HCT116 (cell line): ENCODE measurements at regions not wholly inside any gene's neighbourhood (a gene's known extent, or its start where the extent isn't known, plus 50 kb on each side); places are given as distances from the start of the nearest gene placed in this dataset.

Experiments used
- EZH2phosphoT487 ChIP-seq: fragments of 200-600 bp; IDR thresholded peaks from 2 replicates; pipeline ENCODE4 v1.6.1; 2018; ENCODE audit warnings: antibody characterized with exemption, borderline replicate concordance
- TF ChIP-seq, protein P1 (sequence below), 3 experiments: fragments of 200-600 bp in 1 of 3; sonication (generic) in 1 of 3; IDR thresholded peaks in 2 of 3; conservative IDR thresholded peaks in 1 of 3; 2 replicates each; pipeline ENCODE4 v1.5.1; 2012 to 2017; ENCODE audit warnings: low read depth in 2 of 3, low read length in 2 of 3, antibody characterized with exemption in 1 of 3, borderline replicate concordance in 1 of 3, control low read depth in 1 of 3, mild to moderate bottlenecking in 1 of 3, mixed read lengths in 1 of 3, mixed run types in 1 of 3, moderate library complexity in 1 of 3; ENCODE audit not compliant: insufficient read depth in 1 of 3

DNA sequence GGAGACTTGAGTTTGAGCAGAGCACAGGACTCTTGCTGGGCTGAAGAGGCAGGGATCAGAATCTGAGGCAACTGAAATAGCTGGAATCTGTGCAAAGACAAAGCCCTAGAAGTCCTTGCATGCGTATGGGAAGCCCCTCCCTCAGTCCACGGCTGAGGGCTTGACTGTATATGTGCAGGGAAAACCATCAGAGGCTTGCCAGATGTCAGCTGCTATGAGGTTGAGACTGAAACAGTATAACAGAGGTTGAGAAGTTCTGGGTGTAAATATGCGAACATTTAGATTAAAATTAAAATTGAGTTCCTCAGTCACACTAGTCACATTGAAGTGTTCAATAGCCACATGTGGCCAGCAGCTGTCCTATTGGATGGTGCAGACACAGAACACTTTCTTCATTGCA is 108.8 kb upstream of the NEDD9 start:
- TF ChIP-seq EZH2phosphoT487: no peak
- TF ChIP-seq, protein P1, sequence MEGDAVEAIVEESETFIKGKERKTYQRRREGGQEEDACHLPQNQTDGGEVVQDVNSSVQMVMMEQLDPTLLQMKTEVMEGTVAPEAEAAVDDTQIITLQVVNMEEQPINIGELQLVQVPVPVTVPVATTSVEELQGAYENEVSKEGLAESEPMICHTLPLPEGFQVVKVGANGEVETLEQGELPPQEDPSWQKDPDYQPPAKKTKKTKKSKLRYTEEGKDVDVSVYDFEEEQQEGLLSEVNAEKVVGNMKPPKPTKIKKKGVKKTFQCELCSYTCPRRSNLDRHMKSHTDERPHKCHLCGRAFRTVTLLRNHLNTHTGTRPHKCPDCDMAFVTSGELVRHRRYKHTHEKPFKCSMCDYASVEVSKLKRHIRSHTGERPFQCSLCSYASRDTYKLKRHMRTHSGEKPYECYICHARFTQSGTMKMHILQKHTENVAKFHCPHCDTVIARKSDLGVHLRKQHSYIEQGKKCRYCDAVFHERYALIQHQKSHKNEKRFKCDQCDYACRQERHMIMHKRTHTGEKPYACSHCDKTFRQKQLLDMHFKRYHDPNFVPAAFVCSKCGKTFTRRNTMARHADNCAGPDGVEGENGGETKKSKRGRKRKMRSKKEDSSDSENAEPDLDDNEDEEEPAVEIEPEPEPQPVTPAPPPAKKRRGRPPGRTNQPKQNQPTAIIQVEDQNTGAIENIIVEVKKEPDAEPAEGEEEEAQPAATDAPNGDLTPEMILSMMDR (IDR thresholded peaks at IDR 0.05 in 2 of 3, conservative IDR thresholded peaks at IDR 0.05 in 1 of 3; ENCODE audit: borderline replicate concordance in 1 of 3, insufficient read depth in 1 of 3, low read depth in 2 of 3, low read length in 2 of 3): no peak
